8988T (cell line): ENCODE measurements at regions not wholly inside any gene's neighbourhood (a gene's known extent, or its start where the extent isn't known, plus 50 kb on each side); places are given as distances from the start of the nearest gene placed in this dataset.
"Not testable (repeated sequence)": the region's sequence is repeated elsewhere in the genome, so short reads cannot be mapped to it uniquely, and the experiment has no call there.

Experiments
- DNase-seq: peaks from one replicate; pipeline ENCODE4 v3.0.0; 2011

GRCh38 chr14:99995700-99996356 is 69.4 kb upstream of the EVL start:
- peak; percentile 45 for DNase-seq

GRCh38 chr14:99996951-99997571 is 68.2 kb upstream of the EVL start:
- no peak for DNase-seq

- not testable (repeated sequence) for DNase-seq
These were observed 64.8 kb upstream of the EVL start for GRCh38 chr14:100000398-100000797.

- no peak for DNase-seq
These were observed 60.8 kb upstream of the EVL start for GRCh38 chr14:100004392-100004791.

GRCh38 chr14:100007254-100007653 is 58.0 kb upstream of the EVL start:
- DNase-seq: no peak

- DNase-seq: not testable (repeated sequence)
These were observed 55.4 kb upstream of the EVL start for GRCh38 chr14:100009802-100010201.

GRCh38 chr14:100010679-100011078 is 54.5 kb upstream of the EVL start:
- no peak for DNase-seq

GRCh38 chr14:100011628-100012325 is 53.4 kb upstream of the EVL start:
- no peak for DNase-seq

GRCh38 chr14:100012478-100013327 is 52.5 kb upstream of the EVL start:
- DNase-seq: no peak

GRCh38 chr14:100015251-100015655 is 50.0 kb upstream of the EVL start:
- no peak for DNase-seq
